COLO829 (cell line): ENCODE measurements at regions not wholly inside any gene's neighbourhood (a gene's known extent, or its start where the extent isn't known, plus 50 kb on each side); places are given as distances from the start of the nearest gene placed in this dataset.

Experiments used
- DNase-seq: peaks from one replicate; pipeline ENCODE4 v3.0.0; 2012; ENCODE audit warnings: low spot score

DNA sequence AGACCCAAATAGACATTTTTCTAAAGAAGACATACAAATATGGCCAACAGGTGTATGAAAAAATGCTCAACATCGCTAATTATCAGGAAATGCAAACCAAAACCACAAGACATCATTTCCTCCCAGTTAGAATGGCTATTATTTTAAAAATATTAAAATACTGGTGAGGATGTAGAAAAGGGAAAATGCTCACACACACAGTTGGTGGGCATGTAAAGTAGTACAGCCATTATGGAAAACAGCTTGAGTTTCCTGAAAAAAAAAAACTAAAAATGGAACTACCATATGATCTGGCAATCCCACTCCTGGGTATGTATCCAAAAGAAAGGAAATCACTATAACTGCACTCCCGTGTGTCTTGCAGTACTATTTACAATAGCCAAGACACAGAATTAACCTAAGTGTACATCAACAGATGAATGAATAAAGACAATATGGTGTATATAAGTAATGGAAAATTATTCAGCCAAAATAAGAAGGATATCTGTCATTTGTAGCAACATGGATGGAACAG lies 128.9 kb upstream of the DKK2 start:
- no peak for DNase-seq

GRCh38 chr4:107156443-107156842 lies 120.3 kb upstream of the DKK2 start:
- DNase-seq, result no peak

DNA sequence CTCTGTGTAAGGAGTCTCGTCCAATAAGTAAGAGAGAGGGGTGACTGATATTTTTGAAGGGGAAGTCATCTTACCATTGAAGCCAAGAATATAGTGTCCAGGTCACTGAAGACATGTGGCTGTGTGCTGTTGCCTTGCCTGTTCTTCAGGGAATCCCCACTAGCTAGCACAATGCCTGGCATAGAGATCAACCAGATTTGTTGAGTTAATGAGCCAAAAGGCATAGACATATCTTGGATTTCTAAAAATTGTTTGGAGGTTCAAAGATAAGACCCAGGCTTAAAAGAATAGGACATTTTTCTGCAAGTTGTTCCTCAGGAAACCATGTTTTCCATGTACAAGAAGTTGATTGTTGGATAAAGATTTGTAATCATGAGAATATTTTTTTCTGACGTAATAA lies 119.3 kb upstream of the DKK2 start:
- peak; percentile 63 for DNase-seq

GRCh38 chr4:107153956-107154355 lies 117.8 kb upstream of the DKK2 start:
- peak; percentile 35 for DNase-seq

DNA sequence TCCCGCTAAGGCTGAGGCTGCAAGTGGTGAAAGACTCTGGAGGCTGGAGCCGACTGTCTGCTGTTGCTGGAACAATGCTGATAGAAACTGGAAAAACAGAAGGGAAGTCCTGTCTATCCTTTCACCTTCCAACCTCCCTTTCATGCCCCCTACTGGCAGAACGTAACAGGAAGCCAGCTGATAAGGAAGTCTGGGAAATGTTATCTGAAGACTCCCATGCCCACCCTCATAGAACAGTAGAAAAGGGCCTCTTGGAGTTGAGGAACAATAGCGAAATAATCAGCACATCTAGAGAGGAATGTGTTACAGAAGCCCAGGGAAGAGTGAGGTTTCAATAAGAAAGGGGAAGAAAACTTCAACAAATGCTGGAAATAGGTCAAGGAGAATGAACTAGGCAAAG lies 117.1 kb upstream of the DKK2 start:
- DNase-seq, result peak; percentile 22

GRCh38 chr4:107151173-107151572 lies 115.1 kb upstream of the DKK2 start:
- no peak for DNase-seq

DNA sequence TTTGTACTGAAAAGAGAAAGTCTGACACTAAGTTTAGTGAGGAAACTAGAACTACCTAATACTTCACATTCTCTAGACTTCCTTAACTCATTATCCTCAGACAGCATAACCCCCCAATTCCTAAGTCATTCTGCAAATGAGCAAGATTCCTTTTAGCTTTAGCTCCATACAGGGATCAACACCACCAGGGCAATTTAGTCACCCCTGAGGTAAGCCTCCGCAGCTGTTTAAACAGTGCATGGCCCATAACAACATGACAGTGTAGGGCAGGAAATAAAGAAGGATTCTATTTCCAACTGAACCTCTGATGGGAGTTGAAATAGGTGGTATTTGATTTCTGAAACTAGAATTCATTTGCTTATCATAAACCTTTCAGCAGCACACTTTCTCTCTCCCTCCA lies 112.8 kb upstream of the DKK2 start:
- no peak for DNase-seq

DNA sequence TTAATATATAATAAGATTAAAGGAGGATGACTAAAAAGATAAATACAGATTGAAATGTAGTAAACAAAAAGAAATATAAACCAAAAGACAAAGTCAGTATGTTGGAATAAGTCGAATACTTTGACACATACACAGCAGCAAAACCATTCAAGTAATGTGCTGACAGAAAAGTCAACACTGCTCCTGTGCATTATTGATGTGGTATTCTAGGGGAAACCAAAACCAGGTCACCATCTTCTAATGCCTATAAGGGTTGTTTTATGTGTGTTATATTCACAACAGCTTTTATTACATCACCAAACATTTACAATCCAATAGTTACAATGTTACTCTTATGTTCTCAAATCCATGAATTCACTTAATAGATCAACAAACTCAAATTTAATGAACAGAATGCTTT lies 111.8 kb upstream of the DKK2 start:
- no peak for DNase-seq

- no peak for DNase-seq
These were observed 102.3 kb upstream of the DKK2 start for GRCh38 chr4:107138433-107138832.

GRCh38 chr4:107133965-107134653 lies 98.0 kb upstream of the DKK2 start:
- no peak for DNase-seq

GRCh38 chr4:107131295-107131694 lies 95.2 kb upstream of the DKK2 start:
- no peak for DNase-seq

DNA sequence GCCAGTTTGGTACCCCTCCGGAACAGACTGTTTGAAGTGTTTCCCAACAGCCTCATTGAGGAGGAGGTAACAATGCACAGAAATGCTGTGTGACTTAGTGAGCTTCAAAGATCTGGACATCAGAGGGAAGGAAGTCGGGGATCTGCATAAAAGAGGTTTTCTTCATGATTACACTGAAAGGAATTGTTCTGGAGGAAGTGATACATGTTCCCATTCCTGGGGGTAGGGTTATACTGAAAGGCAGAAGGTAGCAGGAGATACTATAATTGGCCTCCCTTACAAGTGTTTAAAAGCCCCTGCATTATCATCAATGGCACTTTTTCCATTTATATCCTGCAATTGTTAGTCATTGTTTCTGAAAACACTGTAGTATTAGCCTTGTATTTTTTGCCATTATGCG lies 94.0 kb upstream of the DKK2 start:
- DNase-seq, result no peak

- no peak for DNase-seq
These were observed 93.5 kb upstream of the DKK2 start for GRCh38 chr4:107129611-107130010.

GRCh38 chr4:107129076-107129475 lies 93.0 kb upstream of the DKK2 start:
- no peak for DNase-seq

- no peak for DNase-seq
These were observed 92.0 kb upstream of the DKK2 start for GRCh38 chr4:107128116-107128515.

DNA sequence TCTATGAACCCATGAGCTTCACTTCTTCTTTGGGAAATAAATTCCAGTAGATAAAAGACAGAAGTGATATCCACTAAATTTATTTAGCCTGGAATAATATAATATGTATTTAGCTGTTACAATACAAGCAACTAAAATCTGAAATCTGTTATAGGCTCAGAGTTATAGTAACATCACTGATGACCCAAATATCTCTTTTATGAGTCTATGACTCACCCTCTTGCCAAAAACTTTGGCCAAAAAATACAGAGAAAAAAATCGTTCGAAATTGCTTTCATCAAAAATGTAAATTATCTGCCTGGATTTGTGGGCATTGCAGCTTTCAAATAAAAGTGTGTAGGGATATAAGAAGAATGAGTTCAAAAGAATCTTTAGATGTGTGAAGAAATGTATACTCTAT lies 89.4 kb upstream of the DKK2 start:
- no peak for DNase-seq

DNA sequence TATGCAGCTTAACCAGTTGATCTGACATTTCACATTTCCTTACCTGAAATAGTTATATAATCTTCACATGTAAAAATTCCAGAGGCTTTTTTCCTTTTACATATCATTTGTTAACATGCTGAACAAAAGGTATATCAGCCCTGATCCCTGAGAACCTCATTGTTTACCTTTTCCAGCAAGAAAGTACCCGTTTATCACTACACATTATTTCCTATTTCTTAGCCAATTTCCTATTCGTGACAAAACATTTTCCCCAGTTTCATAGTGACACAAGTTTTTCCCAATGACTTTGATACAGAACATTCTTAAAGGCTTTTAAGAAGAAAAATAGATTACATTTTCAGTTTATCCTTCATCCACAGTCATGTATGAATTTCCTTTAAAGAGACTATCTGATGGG lies 86.6 kb upstream of the DKK2 start:
- DNase-seq, result no peak

GRCh38 chr4:107120661-107121060 lies 84.5 kb upstream of the DKK2 start:
- no peak for DNase-seq

- no peak for DNase-seq
These were observed 81.6 kb upstream of the DKK2 start for GRCh38 chr4:107117726-107118125.

GRCh38 chr4:107115185-107115847 lies 79.2 kb upstream of the DKK2 start:
- no peak for DNase-seq

DNA sequence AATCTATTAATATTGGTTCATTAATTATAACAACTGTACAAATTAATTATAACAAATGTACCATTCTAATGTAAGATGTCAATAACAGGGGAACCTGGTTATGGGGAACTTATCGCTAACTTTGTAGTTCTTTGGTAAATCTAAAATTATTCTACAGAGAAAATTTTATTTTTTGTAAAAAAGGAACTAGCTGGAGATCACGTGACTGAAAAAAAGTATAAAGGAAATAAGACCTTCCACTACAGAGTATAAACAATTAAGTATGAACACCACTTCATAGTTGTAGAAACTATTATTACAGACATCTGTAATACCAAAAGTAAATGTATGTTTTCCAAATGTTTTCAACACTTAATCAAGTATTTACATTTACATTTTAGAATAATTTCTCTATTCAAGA lies 77.9 kb upstream of the DKK2 start:
- DNase-seq, result no peak

GRCh38 chr4:107098401-107098800 lies 62.3 kb upstream of the DKK2 start:
- DNase-seq, result no peak

GRCh38 chr4:107094976-107095375 lies 58.9 kb upstream of the DKK2 start:
- DNase-seq, result no peak

GRCh38 chr4:107094332-107094731 lies 58.2 kb upstream of the DKK2 start:
- peak; percentile 39 for DNase-seq
